Lung (tissue), 11 donors: ENCODE measurements at regions not wholly inside any gene's neighbourhood (a gene's known extent, or its start where the extent isn't known, plus 50 kb on each side); places are given as distances from the start of the nearest gene placed in this dataset.

ENCODE experiments used
- ATAC-seq: fragments of 200-7000 bp; cut with Tn5 transposase; one replicate; pipeline ENCODE4 v1.9.1; 2020; ENCODE audit warnings: moderate number of reproducible peaks; ENCODE audit not compliant: insufficient read depth, low FRiP score
- DNase-seq, 3 donors: peaks; one replicate each; pipeline ENCODE4 v3.0.0-alpha.2; 2013 to 2017
- H3K27ac ChIP-seq, 2 donors: one replicate each; pipeline ENCODE4 v1.5.1; 2013; ENCODE audit warnings: mild to moderate bottlenecking in 2 of 2, moderate library complexity in 2 of 2, control low read depth in 1 of 2, inconsistent platforms in 1 of 2, low read depth in 1 of 2, low read length in 1 of 2
- H3K27me3 ChIP-seq, 3 donors: one replicate each; pipeline ENCODE4 v1.5.1; 2013; ENCODE audit warnings: low read length in 2 of 3; ENCODE audit not compliant: control insufficient read depth in 3 of 3, insufficient read depth in 3 of 3
- H3K36me3 ChIP-seq, 4 donors: one replicate each; pipeline ENCODE4 v1.5.1; 2013; ENCODE audit warnings: low read length in 4 of 4, mild to moderate bottlenecking in 1 of 4, moderate library complexity in 1 of 4; ENCODE audit not compliant: control insufficient read depth in 4 of 4, insufficient read depth in 4 of 4
- H3K4me1 ChIP-seq, 5 donors: one replicate each; pipeline ENCODE4 v1.5.1; 2013; ENCODE audit warnings: low read length in 5 of 5, mild to moderate bottlenecking in 2 of 5, moderate library complexity in 1 of 5; ENCODE audit not compliant: control insufficient read depth in 5 of 5, insufficient read depth in 5 of 5
- H3K4me3 ChIP-seq: one replicate; pipeline ENCODE4 v1.5.1; 2013; ENCODE audit warnings: mild to moderate bottlenecking, control low read depth, moderate library complexity
- H3K9ac ChIP-seq, 2 donors: one replicate each; pipeline ENCODE4 v1.5.1; 2013; ENCODE audit warnings: low read length in 2 of 2, control low read depth in 1 of 2; ENCODE audit not compliant: insufficient read depth in 1 of 2
- H3K9me3 ChIP-seq, 4 donors: one replicate each; pipeline ENCODE4 v1.5.1; 2013; ENCODE audit warnings: low read length in 3 of 4, mild to moderate bottlenecking in 1 of 4, moderate library complexity in 1 of 4; ENCODE audit not compliant: control insufficient read depth in 4 of 4, insufficient read depth in 3 of 4
- WGBS, 2 donors: extraction: QIAGEN DNeasy Blood & Tissue Kit; methylation state at CpG; one replicate each; pipeline ENCODE4 v1.1.7; 2013; 5-methylcytosine and 5-hydroxymethylcytosine counted together
- TF ChIP-seq, protein P1 (sequence below): IDR thresholded peaks from 2 replicates; pipeline ENCODE4 v1.5.1; 2012; ENCODE audit warnings: mild to moderate bottlenecking; ENCODE audit errors: control extremely low read depth, extremely low read depth
- donor health status: control.
- donor health status: control.
- donor health status: Bipolar disorder and iron deficiency.
- donor health status: healthy.
- donor health status: DM: yes; HTN: yes; CAD: no.

GRCh38 chr6:68372991-68373390, 262.1 kb upstream of the ADGRB3 start:
- no peak overlapping the region for H3K27ac ChIP-seq
- H3K4me3 ChIP-seq: no peak overlapping the region
- no peaks in the 10 kb centered on the region for H3K4me1 ChIP-seq
- TF ChIP-seq, protein P1, sequence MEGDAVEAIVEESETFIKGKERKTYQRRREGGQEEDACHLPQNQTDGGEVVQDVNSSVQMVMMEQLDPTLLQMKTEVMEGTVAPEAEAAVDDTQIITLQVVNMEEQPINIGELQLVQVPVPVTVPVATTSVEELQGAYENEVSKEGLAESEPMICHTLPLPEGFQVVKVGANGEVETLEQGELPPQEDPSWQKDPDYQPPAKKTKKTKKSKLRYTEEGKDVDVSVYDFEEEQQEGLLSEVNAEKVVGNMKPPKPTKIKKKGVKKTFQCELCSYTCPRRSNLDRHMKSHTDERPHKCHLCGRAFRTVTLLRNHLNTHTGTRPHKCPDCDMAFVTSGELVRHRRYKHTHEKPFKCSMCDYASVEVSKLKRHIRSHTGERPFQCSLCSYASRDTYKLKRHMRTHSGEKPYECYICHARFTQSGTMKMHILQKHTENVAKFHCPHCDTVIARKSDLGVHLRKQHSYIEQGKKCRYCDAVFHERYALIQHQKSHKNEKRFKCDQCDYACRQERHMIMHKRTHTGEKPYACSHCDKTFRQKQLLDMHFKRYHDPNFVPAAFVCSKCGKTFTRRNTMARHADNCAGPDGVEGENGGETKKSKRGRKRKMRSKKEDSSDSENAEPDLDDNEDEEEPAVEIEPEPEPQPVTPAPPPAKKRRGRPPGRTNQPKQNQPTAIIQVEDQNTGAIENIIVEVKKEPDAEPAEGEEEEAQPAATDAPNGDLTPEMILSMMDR: no peak
- H3K27me3 ChIP-seq: no peaks in the 10 kb centered on the region
- DNase-seq (no peak), ATAC-seq (no peak)
- WGBS, 2 donors: 80 to 84% methylated on average over 5 of the region's 5 CpGs
- no peak overlapping the region for H3K9ac ChIP-seq
- no peaks in the 10 kb centered on the region for H3K36me3 ChIP-seq
- no peaks in the 10 kb centered on the region for H3K9me3 ChIP-seq

DNA sequence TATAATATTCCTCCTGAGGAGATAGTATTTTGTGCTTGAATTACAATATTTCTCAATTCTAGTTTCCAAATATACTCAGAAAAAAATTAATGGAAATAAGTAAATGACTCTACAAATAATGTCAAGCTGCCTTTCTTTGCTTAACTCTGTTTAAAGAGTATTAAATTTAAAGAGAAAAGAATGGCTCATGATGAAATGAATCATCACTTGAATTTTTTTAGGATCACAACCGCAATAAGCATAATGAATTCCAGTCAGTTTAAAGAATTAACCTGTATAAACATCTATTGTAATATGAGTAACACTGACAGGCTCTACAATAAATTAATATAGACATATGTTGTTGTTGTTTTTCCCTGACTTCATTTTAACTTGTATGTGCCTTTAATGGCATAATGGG, 266.2 kb upstream of the ADGRB3 start:
- no peaks in the 10 kb centered on the region for H3K27me3 ChIP-seq
- no peak overlapping the region for H3K9ac ChIP-seq
- no peak for ATAC-seq
- H3K9me3 ChIP-seq: no peaks in the 10 kb centered on the region
- H3K4me1 ChIP-seq: no peaks in the 10 kb centered on the region
- H3K36me3 ChIP-seq: no peaks in the 10 kb centered on the region
- H3K4me3 ChIP-seq: no peak overlapping the region
- WGBS, 2 donors: 77 to 89% methylated on average over 1 of the region's 1 CpG
- no peak for DNase-seq
- no peak overlapping the region for H3K27ac ChIP-seq
- TF ChIP-seq, protein P1: no peak

GRCh38 chr6:68364271-68364805, 270.7 kb upstream of the ADGRB3 start:
- DNase-seq: peak in 2 of 3 donors; percentile 2 to 9
- WGBS, 2 donors: 50 to 55% methylated on average over 2 of the region's 2 CpGs

More at GRCh38 chr6:68364271-68364805, 270.7 kb upstream of the ADGRB3 start:
- no peaks in the 10 kb centered on the region for H3K4me1 ChIP-seq
- no peak for ATAC-seq
- H3K9ac ChIP-seq: no peak overlapping the region
- H3K4me3 ChIP-seq: no peak overlapping the region
- TF ChIP-seq, protein P1: no peak
- H3K36me3 ChIP-seq: no peaks in the 10 kb centered on the region
- H3K27ac ChIP-seq: no peak overlapping the region
- H3K9me3 ChIP-seq: no peaks in the 10 kb centered on the region
- no peaks in the 10 kb centered on the region for H3K27me3 ChIP-seq
